Stomach (tissue), 8 donors: ENCODE measurements at regions not wholly inside any gene's neighbourhood (a gene's known extent, or its start where the extent isn't known, plus 50 kb on each side); places are given as distances from the start of the nearest gene placed in this dataset.
"Not testable (repeated sequence)": the region's sequence is repeated elsewhere in the genome, so short reads cannot be mapped to it uniquely, and the experiment has no call there.

Experiments used
- DNase-seq, 2 donors: peaks; one replicate each; pipeline versions ENCODE4 v3.0.0 to v3.0.0-alpha.2; 2013 to 2019
- H3K27ac ChIP-seq, 5 donors: fragments of 200-600 bp in 4 of 5; sonication (generic) in 4 of 5; one replicate each; pipeline ENCODE4 v1.5.1; 2013 to 2019; ENCODE audit warnings: mild to moderate bottlenecking in 1 of 5, moderate library complexity in 1 of 5
- H3K27me3 ChIP-seq, 3 donors: fragments of 200-600 bp; sonication (generic); one replicate each; pipeline ENCODE4 v1.5.1; 2017 to 2019; ENCODE audit warnings: mixed run types in 1 of 3
- H3K36me3 ChIP-seq, 4 donors: fragments of 200-600 bp; sonication (generic); 1 replicate in 3 of 4; 2 replicates in 1 of 4; pipeline ENCODE4 v1.5.1; 2016 to 2019
- H3K4me1 ChIP-seq, 4 donors: fragments of 200-600 bp; sonication (generic); one replicate each; pipeline ENCODE4 v1.5.1; 2016 to 2019
- H3K4me3 ChIP-seq, 4 donors: fragments of 200-600 bp; sonication (generic) in 3 of 4; one replicate each; pipeline ENCODE4 v1.5.1; 2016 to 2019; ENCODE audit warnings: mild to moderate bottlenecking in 1 of 4
- H3K9me3 ChIP-seq, 4 donors: fragments of 200-600 bp; sonication (generic); one replicate each; pipeline ENCODE4 v1.5.1; 2016 to 2019
- CTCF ChIP-seq, 7 experiments: fragments of 450-650 bp in 4 of 7; fragments of 200-600 bp in 3 of 7; sonication (generic) in 3 of 7; IDR thresholded peaks; one replicate each; pipeline ENCODE4 v1.5.1; 2016 to 2019; ENCODE audit warnings: antibody characterized with exemption in 7 of 7, control low read depth in 2 of 7, mild to moderate bottlenecking in 1 of 7
- EP300 ChIP-seq: sonication (generic); formaldehyde crosslinking; IDR thresholded peaks from one replicate; pipeline ENCODE4 v1.6.1; 2017; ENCODE audit warnings: antibody characterized with exemption
- POLR2A ChIP-seq, 4 donors: fragments of 450-650 bp; IDR thresholded peaks; one replicate each; pipeline ENCODE4 v1.6.1; 2016; ENCODE audit warnings: antibody characterized with exemption in 4 of 4, control low read depth in 2 of 4, mild to moderate bottlenecking in 1 of 4, moderate library complexity in 1 of 4
- POLR2AphosphoS5 ChIP-seq, 3 donors: sonication (generic); formaldehyde crosslinking; IDR thresholded peaks; one replicate each; pipeline ENCODE4 v1.6.1; 2016; ENCODE audit warnings: antibody characterized with exemption in 3 of 3
- WGBS, 5 donors: extraction: QIAGEN DNeasy Blood & Tissue Kit in 3 of 5; methylation state at CpG; one replicate each; pipeline versions ENCODE4 v1.1.5 to v1.1.7; 2013 to 2018; 5-methylcytosine and 5-hydroxymethylcytosine counted together
- intact Hi-C: fragments of 100-400 bp; cut with DNase I; formaldehyde crosslinking; loops from one replicate; pipeline ENCODE4 v1.15.1; 2023; ENCODE audit warnings: low total_unique reads
- donor health status: healthy with polysubstance abuse.
- donor health status: Bipolar disorder and iron deficiency.
- donor health status: healthy.

GRCh38 chr1:166410083-166410385, 243.2 kb upstream of the FAM78B start:
- Histone ChIP-seq H3K4me1 (no peaks in the 10 kb centered on the region), H3K36me3 (no peaks in the 10 kb centered on the region), H3K27ac (no peak overlapping the region), H3K4me3 (no peak overlapping the region), H3K27me3 (no peaks in the 10 kb centered on the region), H3K9me3 (peaks cover 0 to 33% (median 17%) of the 10 kb centered on the region in 4 donors)
- 68 to 81% (median 72%) methylated on average over 3 of the region's 3 CpGs for WGBS, 5 donors
- no peak for DNase-seq
- intact Hi-C loops: no loop called here
- TF ChIP-seq POLR2AphosphoS5 (IDR thresholded peaks at IDR 0.05): no peak
- no peak for TF ChIP-seq CTCF (IDR thresholded peaks at IDR 0.05)
- TF ChIP-seq EP300: no peak
- no peak for TF ChIP-seq POLR2A (IDR thresholded peaks at IDR 0.05)

GRCh38 chr1:166416831-166417230, 250.0 kb upstream of the FAM78B start:
- DNase-seq, H3K36me3 ChIP-seq, H3K27ac ChIP-seq, H3K27me3 ChIP-seq, H3K9me3 ChIP-seq, H3K4me1 ChIP-seq, intact Hi-C loops, H3K4me3 ChIP-seq: not testable (repeated sequence)
- WGBS, 5 donors: 55 to 74% (median 63%) methylated on average over 7 of the region's 7 CpGs

GRCh38 chr1:166418344-166418933, 251.6 kb upstream of the FAM78B start:
- DNase-seq: no peak
- TF ChIP-seq EP300: no peak
- no peak for TF ChIP-seq POLR2AphosphoS5 (IDR thresholded peaks at IDR 0.05)
- TF ChIP-seq CTCF (IDR thresholded peaks at IDR 0.05): no peak
- TF ChIP-seq POLR2A (IDR thresholded peaks at IDR 0.05): no peak
- Histone ChIP-seq H3K4me3 (no peak overlapping the region), H3K36me3 (no peaks in the 10 kb centered on the region), H3K27ac (no peak overlapping the region), H3K9me3 (peaks cover 0 to 9% (median 5%) of the 10 kb centered on the region in 4 donors), H3K4me1 (no peaks in the 10 kb centered on the region), H3K27me3 (peaks cover 0 to 4% (median 0%) of the 10 kb centered on the region in 3 donors)
- 64 to 87% (median 73%) methylated on average over 3 of the region's 3 CpGs for WGBS, 5 donors
- intact Hi-C loops: no loop called here

- H3K4me1 ChIP-seq, H3K36me3 ChIP-seq, DNase-seq, H3K27ac ChIP-seq, H3K9me3 ChIP-seq, H3K27me3 ChIP-seq, intact Hi-C loops, H3K4me3 ChIP-seq: not testable (repeated sequence)
- WGBS, 5 donors: 55 to 73% (median 71%) methylated on average over 4 of the region's 4 CpGs
These were observed 255.8 kb upstream of the FAM78B start for GRCh38 chr1:166422586-166422985.

GRCh38 chr1:166432655-166433054, 265.9 kb upstream of the FAM78B start:
- no peaks in the 10 kb centered on the region for H3K36me3 ChIP-seq
- no peak overlapping the region for H3K27ac ChIP-seq
- WGBS, 5 donors: 48 to 71% (median 65%) methylated on average over 2 of the region's 2 CpGs
- DNase-seq: no peak
- no peaks in the 10 kb centered on the region for H3K4me1 ChIP-seq
- intact Hi-C loops: no loop called here
- TF ChIP-seq EP300: no peak
- no peak for TF ChIP-seq POLR2A (IDR thresholded peaks at IDR 0.05)
- no peak for TF ChIP-seq POLR2AphosphoS5 (IDR thresholded peaks at IDR 0.05)
- no peak for TF ChIP-seq CTCF (IDR thresholded peaks at IDR 0.05)
- H3K27me3 ChIP-seq: peaks cover 0 to 8% (median 0%) of the 10 kb centered on the region in 3 donors
- no peak overlapping the region for H3K4me3 ChIP-seq
- H3K9me3 ChIP-seq: no peaks in the 10 kb centered on the region
